HG02973 (cell line): ENCODE measurements at regions not wholly inside any gene's neighbourhood (a gene's known extent, or its start where the extent isn't known, plus 50 kb on each side); places are given as distances from the start of the nearest gene placed in this dataset.

Experiments
- ATAC-seq: cut with Tn5 transposase; IDR thresholded peaks from one replicate; pipeline ENCODE4 v1.9.1; 2021; ENCODE audit warnings: moderate library complexity; ENCODE audit not compliant: unreplicated experiment

GRCh38 chr2:138175066-138175465 is 210.8 kb downstream of the HNMT start:
- no peak for ATAC-seq

GRCh38 chr2:138176862-138177439 is 212.7 kb downstream of the HNMT start:
- no peak for ATAC-seq

GRCh38 chr2:138177693-138178092 is 213.4 kb downstream of the HNMT start:
- no peak for ATAC-seq

GRCh38 chr2:138180692-138181386 is 216.6 kb downstream of the HNMT start:
- no peak for ATAC-seq

- no peak for ATAC-seq
Observed at GRCh38 chr2:138182250-138182936, 218.1 kb downstream of the HNMT start.

- ATAC-seq: no peak
Observed at GRCh38 chr2:138182937-138183312, 218.7 kb downstream of the HNMT start.

GRCh38 chr2:138183705-138184104 is 219.4 kb downstream of the HNMT start:
- ATAC-seq: no peak

- no peak for ATAC-seq
Observed at GRCh38 chr2:138184428-138184827, 220.2 kb downstream of the HNMT start.

GRCh38 chr2:138185827-138186226 is 221.6 kb downstream of the HNMT start:
- ATAC-seq: no peak

- no peak for ATAC-seq
Observed at GRCh38 chr2:138187221-138187620, 222.9 kb downstream of the HNMT start.

- ATAC-seq: no peak
Observed at GRCh38 chr2:138190999-138191398, 226.7 kb downstream of the HNMT start.

GRCh38 chr2:138193416-138194213 is 229.3 kb downstream of the HNMT start:
- no peak for ATAC-seq

GRCh38 chr2:138201286-138201685 is 237.0 kb downstream of the HNMT start:
- ATAC-seq: no peak

- ATAC-seq: no peak
Observed at GRCh38 chr2:138202762-138203161, 238.5 kb downstream of the HNMT start.

GRCh38 chr2:138205281-138205680 is 241.0 kb downstream of the HNMT start:
- ATAC-seq: no peak

GRCh38 chr2:138207074-138207930 is 243.0 kb downstream of the HNMT start:
- no peak for ATAC-seq

GRCh38 chr2:138209009-138209408 is 244.7 kb downstream of the HNMT start:
- no peak for ATAC-seq

- ATAC-seq: no peak
Observed at GRCh38 chr2:138210487-138210886, 246.2 kb downstream of the HNMT start.

- no peak for ATAC-seq
Observed at GRCh38 chr2:138212434-138212833, 248.2 kb downstream of the HNMT start.

- ATAC-seq: peak; percentile 67
Observed at GRCh38 chr2:138213084-138213483, 248.8 kb downstream of the HNMT start.

- no peak for ATAC-seq
Observed at GRCh38 chr2:138213624-138214023, 249.4 kb downstream of the HNMT start.
